ENCODE measurements at regions not wholly inside any gene's neighbourhood (a gene's known extent, or its start where the extent isn't known, plus 50 kb on each side); places are given as distances from the start of the nearest gene placed in this dataset.

GRCh38 chr12:94071258-94071657 lies 77.1 kb upstream of the PLXNC1 start:
- DNase-seq (ENCODE audit: low read depth), result no peak
- no peaks in the 10 kb centered on the region for H3K27me3 ChIP-seq (replicated peaks; ENCODE audit: control insufficient read depth, insufficient read depth, low read length)
- H3K9ac ChIP-seq (ENCODE audit: low read length), result no peak overlapping the region
- no peaks in the 10 kb centered on the region for H3K36me3 ChIP-seq (ENCODE audit: control insufficient read depth, insufficient read depth, low read length, severe bottlenecking)
- H3K4me3 ChIP-seq (ENCODE audit: low read length), result no peak overlapping the region
- no peaks in the 10 kb centered on the region for H3K9me3 ChIP-seq (ENCODE audit: control insufficient read depth, low read length)
- peaks cover 26% of the 10 kb centered on the region for H3K4me1 ChIP-seq (ENCODE audit: control insufficient read depth, insufficient read depth, low read length)

- H3K9ac ChIP-seq (ENCODE audit: low read length), result no peak overlapping the region
- H3K9me3 ChIP-seq (ENCODE audit: control insufficient read depth, low read length), result no peaks in the 10 kb centered on the region
- H3K4me3 ChIP-seq (ENCODE audit: low read length), result no peak overlapping the region
- H3K27me3 ChIP-seq (replicated peaks; ENCODE audit: control insufficient read depth, insufficient read depth, low read length), result no peaks in the 10 kb centered on the region
- peaks cover 26% of the 10 kb centered on the region for H3K4me1 ChIP-seq (ENCODE audit: control insufficient read depth, insufficient read depth, low read length)
- H3K36me3 ChIP-seq (ENCODE audit: control insufficient read depth, insufficient read depth, low read length, severe bottlenecking), result no peaks in the 10 kb centered on the region
- DNase-seq (ENCODE audit: low read depth), result peak; percentile 15
Measured at GRCh38 chr12:94073441-94074051, 74.8 kb upstream of the PLXNC1 start.

- DNase-seq (ENCODE audit: low read depth), result no peak
- Histone ChIP-seq H3K36me3 (ENCODE audit: control insufficient read depth, insufficient read depth, low read length, severe bottlenecking) (no peaks in the 10 kb centered on the region), H3K4me3 (ENCODE audit: low read length) (peak overlapping the region; percentile 14), H3K4me1 (ENCODE audit: control insufficient read depth, insufficient read depth, low read length) (peaks cover 26% of the 10 kb centered on the region), H3K27me3 (replicated peaks; ENCODE audit: control insufficient read depth, insufficient read depth, low read length) (no peaks in the 10 kb centered on the region), H3K9me3 (ENCODE audit: control insufficient read depth, low read length) (no peaks in the 10 kb centered on the region), H3K9ac (ENCODE audit: low read length) (no peak overlapping the region)
Measured at GRCh38 chr12:94074216-94074979, 74.0 kb upstream of the PLXNC1 start.

- Histone ChIP-seq H3K4me3 (ENCODE audit: low read length) (peak overlapping the region; percentile 14), H3K9me3 (ENCODE audit: control insufficient read depth, low read length) (no peaks in the 10 kb centered on the region), H3K27me3 (replicated peaks; ENCODE audit: control insufficient read depth, insufficient read depth, low read length) (no peaks in the 10 kb centered on the region), H3K9ac (ENCODE audit: low read length) (peak overlapping the region; percentile 43), H3K36me3 (ENCODE audit: control insufficient read depth, insufficient read depth, low read length, severe bottlenecking) (no peaks in the 10 kb centered on the region), H3K4me1 (ENCODE audit: control insufficient read depth, insufficient read depth, low read length) (peaks cover 28% of the 10 kb centered on the region)
- DNase-seq (ENCODE audit: low read depth), result peak; percentile 96
Measured at GRCh38 chr12:94074980-94075629, 73.3 kb upstream of the PLXNC1 start.

GRCh38 chr12:94077209-94077608 lies 71.2 kb upstream of the PLXNC1 start:
- no peaks in the 10 kb centered on the region for H3K9me3 ChIP-seq (ENCODE audit: control insufficient read depth, low read length)
- no peak for DNase-seq (ENCODE audit: low read depth)
- H3K4me3 ChIP-seq (ENCODE audit: low read length), result no peak overlapping the region
- no peaks in the 10 kb centered on the region for H3K27me3 ChIP-seq (replicated peaks; ENCODE audit: control insufficient read depth, insufficient read depth, low read length)
- H3K9ac ChIP-seq (ENCODE audit: low read length), result no peak overlapping the region
- no peaks in the 10 kb centered on the region for H3K36me3 ChIP-seq (ENCODE audit: control insufficient read depth, insufficient read depth, low read length, severe bottlenecking)
- peaks cover 32% of the 10 kb centered on the region for H3K4me1 ChIP-seq (ENCODE audit: control insufficient read depth, insufficient read depth, low read length)

- Histone ChIP-seq H3K27me3 (replicated peaks; ENCODE audit: control insufficient read depth, insufficient read depth, low read length) (no peaks in the 10 kb centered on the region), H3K4me1 (ENCODE audit: control insufficient read depth, insufficient read depth, low read length) (peaks cover 30% of the 10 kb centered on the region), H3K36me3 (ENCODE audit: control insufficient read depth, insufficient read depth, low read length, severe bottlenecking) (no peaks in the 10 kb centered on the region), H3K9me3 (ENCODE audit: control insufficient read depth, low read length) (no peaks in the 10 kb centered on the region), H3K9ac (ENCODE audit: low read length) (no peak overlapping the region), H3K4me3 (ENCODE audit: low read length) (no peak overlapping the region)
- DNase-seq (ENCODE audit: low read depth), result no peak
Measured at GRCh38 chr12:94078138-94078723, 70.1 kb upstream of the PLXNC1 start.

GRCh38 chr12:94078736-94079509 lies 69.5 kb upstream of the PLXNC1 start:
- no peaks in the 10 kb centered on the region for H3K9me3 ChIP-seq (ENCODE audit: control insufficient read depth, low read length)
- no peak for DNase-seq (ENCODE audit: low read depth)
- H3K4me1 ChIP-seq (ENCODE audit: control insufficient read depth, insufficient read depth, low read length), result peaks cover 24% of the 10 kb centered on the region
- H3K4me3 ChIP-seq (ENCODE audit: low read length), result no peak overlapping the region
- no peaks in the 10 kb centered on the region for H3K27me3 ChIP-seq (replicated peaks; ENCODE audit: control insufficient read depth, insufficient read depth, low read length)
- no peak overlapping the region for H3K9ac ChIP-seq (ENCODE audit: low read length)
- H3K36me3 ChIP-seq (ENCODE audit: control insufficient read depth, insufficient read depth, low read length, severe bottlenecking), result no peaks in the 10 kb centered on the region

- Histone ChIP-seq H3K36me3 (ENCODE audit: control insufficient read depth, insufficient read depth, low read length, severe bottlenecking) (no peaks in the 10 kb centered on the region), H3K4me1 (ENCODE audit: control insufficient read depth, insufficient read depth, low read length) (peaks cover 16% of the 10 kb centered on the region), H3K27me3 (replicated peaks; ENCODE audit: control insufficient read depth, insufficient read depth, low read length) (no peaks in the 10 kb centered on the region), H3K4me3 (ENCODE audit: low read length) (no peak overlapping the region), H3K9ac (ENCODE audit: low read length) (no peak overlapping the region), H3K9me3 (ENCODE audit: control insufficient read depth, low read length) (no peaks in the 10 kb centered on the region)
- DNase-seq (ENCODE audit: low read depth), result no peak
Measured at GRCh38 chr12:94079566-94080340, 68.6 kb upstream of the PLXNC1 start.

- no peak for DNase-seq (ENCODE audit: low read depth)
- H3K4me3 ChIP-seq (ENCODE audit: low read length), result no peak overlapping the region
- H3K9ac ChIP-seq (ENCODE audit: low read length), result no peak overlapping the region
- H3K9me3 ChIP-seq (ENCODE audit: control insufficient read depth, low read length), result no peaks in the 10 kb centered on the region
- H3K36me3 ChIP-seq (ENCODE audit: control insufficient read depth, insufficient read depth, low read length, severe bottlenecking), result no peaks in the 10 kb centered on the region
- no peaks in the 10 kb centered on the region for H3K27me3 ChIP-seq (replicated peaks; ENCODE audit: control insufficient read depth, insufficient read depth, low read length)
- peaks cover 11% of the 10 kb centered on the region for H3K4me1 ChIP-seq (ENCODE audit: control insufficient read depth, insufficient read depth, low read length)
Measured at GRCh38 chr12:94080341-94081009, 67.9 kb upstream of the PLXNC1 start.

- H3K36me3 ChIP-seq (ENCODE audit: control insufficient read depth, insufficient read depth, low read length, severe bottlenecking), result no peaks in the 10 kb centered on the region
- no peak for DNase-seq (ENCODE audit: low read depth)
Measured at GRCh38 chr12:94082690-94083089, 65.7 kb upstream of the PLXNC1 start.

More at GRCh38 chr12:94082690-94083089, 65.7 kb upstream of the PLXNC1 start:
- peaks cover 6% of the 10 kb centered on the region for H3K4me1 ChIP-seq (ENCODE audit: control insufficient read depth, insufficient read depth, low read length)
- H3K9me3 ChIP-seq (ENCODE audit: control insufficient read depth, low read length), result no peaks in the 10 kb centered on the region
- no peaks in the 10 kb centered on the region for H3K27me3 ChIP-seq (replicated peaks; ENCODE audit: control insufficient read depth, insufficient read depth, low read length)
- no peak overlapping the region for H3K9ac ChIP-seq (ENCODE audit: low read length)
- no peak overlapping the region for H3K4me3 ChIP-seq (ENCODE audit: low read length)
